ENCODE measurements at regions not wholly inside any gene's neighbourhood (a gene's known extent, or its start where the extent isn't known, plus 50 kb on each side); places are given as distances from the start of the nearest gene placed in this dataset.
A peak's percentile ranks its signal among the peaks of the same experiment; 100 is the strongest.
"Not testable (repeated sequence)": the region's sequence is repeated elsewhere in the genome, so short reads cannot be mapped to it uniquely, and the experiment has no call there.

DNA sequence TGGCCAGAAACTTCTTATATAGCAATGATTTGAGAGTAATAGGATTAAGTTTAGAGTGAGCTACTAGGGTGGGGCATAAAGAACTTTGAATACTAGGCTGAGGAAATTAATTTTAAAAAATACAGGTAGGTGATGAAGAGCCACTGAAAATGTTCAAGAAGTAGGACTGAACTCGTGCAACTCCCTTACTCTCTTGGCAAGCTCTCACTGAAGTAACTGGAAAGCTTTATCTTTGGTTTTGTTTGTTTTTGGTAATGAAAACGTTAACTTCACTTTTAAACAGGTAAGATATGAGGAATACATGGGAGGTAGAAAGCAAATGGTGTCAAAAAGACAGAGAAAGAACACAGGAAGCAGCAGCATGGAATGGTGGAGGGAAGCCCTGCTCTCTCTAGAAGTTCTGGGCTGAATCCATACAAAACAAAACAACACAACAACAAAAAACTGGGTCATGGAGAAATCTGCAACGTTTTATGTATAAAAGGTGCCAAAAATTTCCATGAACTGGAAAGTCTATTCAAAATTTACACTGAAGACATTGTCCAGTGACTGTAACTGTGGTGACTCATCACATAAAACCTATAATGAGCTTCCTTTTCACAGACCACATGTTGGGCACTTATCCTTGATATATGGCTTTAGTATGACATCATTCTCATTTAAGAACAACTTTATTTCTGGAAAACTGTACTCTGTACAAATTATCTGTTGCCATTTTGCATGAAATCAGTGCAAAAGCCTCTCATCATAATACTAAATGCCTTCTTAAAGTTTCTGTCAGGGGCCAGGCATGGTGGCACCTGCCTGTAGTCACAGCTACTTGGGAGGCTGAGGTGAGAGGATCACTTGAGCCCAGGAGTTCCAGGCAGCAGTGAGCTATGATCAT lies 91.2 kb upstream of the CHD1 start:
- no peaks in the 10 kb centered on the region for H3K27me3 ChIP-seq (ENCODE audit: insufficient read depth, low read length, poor library complexity)
- no peaks in the 10 kb centered on the region for H3K9me3 ChIP-seq (ENCODE audit: insufficient read depth, low read length, severe bottlenecking)
- 0 out of 3 replicates have a peak, but pooled peaks have one; percentile 29 for ATAC-seq (ENCODE audit: insufficient read depth, low read depth)
- H4K20me1 ChIP-seq (ENCODE audit: insufficient read depth, low read length): no peaks in the 10 kb centered on the region
- TF ChIP-seq EZH2 (IDR thresholded peaks at IDR 0.05; ENCODE audit: borderline replicate concordance, low read depth, low read length, severe bottlenecking): no peak
- no peak overlapping the region for H3K27ac ChIP-seq (ENCODE audit: low read length)
- DNase-seq: no peak
- H2AFZ ChIP-seq (ENCODE audit: low read depth, low read length): no peak overlapping the region
- H3K9ac ChIP-seq (ENCODE audit: low read depth, low read length): no peak overlapping the region
- no peak overlapping the region for H3K4me3 ChIP-seq (ENCODE audit: low read depth in 1 of 2, low read length in 2 of 2)
- H3K4me2 ChIP-seq (ENCODE audit: insufficient read depth, low read length): no peak overlapping the region
- no peaks in the 10 kb centered on the region for H3K4me1 ChIP-seq (ENCODE audit: insufficient read depth, low read length)
- H3K36me3 ChIP-seq (ENCODE audit: insufficient read depth, low read length): no peaks in the 10 kb centered on the region
- H3K79me2 ChIP-seq (ENCODE audit: insufficient read depth, low read length): no peaks in the 10 kb centered on the region

DNA sequence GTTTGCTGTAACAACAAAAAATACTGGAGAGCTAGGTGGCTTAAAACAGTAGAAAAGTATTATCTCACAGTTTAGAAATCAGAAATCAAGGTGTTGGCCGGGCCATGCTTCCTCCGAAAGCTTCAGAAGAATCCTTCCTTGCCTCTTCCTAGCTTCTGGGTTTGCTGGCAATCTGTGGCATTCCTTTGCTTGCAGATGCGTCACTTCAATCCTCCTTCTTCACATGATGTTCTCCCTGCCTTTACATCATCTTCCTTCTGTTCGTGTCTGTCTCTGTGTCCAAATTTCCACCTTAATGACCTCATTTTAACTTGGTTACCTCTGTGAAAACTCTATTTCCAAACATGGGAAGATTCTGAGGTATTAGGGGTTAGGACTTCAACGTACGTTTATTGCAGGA lies 90.4 kb upstream of the CHD1 start:
- Histone ChIP-seq H3K27me3 (ENCODE audit: insufficient read depth, low read length, poor library complexity) (no peaks in the 10 kb centered on the region), H3K4me2 (ENCODE audit: insufficient read depth, low read length) (no peak overlapping the region), H3K4me3 (ENCODE audit: low read depth in 1 of 2, low read length in 2 of 2) (no peak overlapping the region), H2AFZ (ENCODE audit: low read depth, low read length) (no peak overlapping the region), H4K20me1 (ENCODE audit: insufficient read depth, low read length) (no peaks in the 10 kb centered on the region), H3K4me1 (ENCODE audit: insufficient read depth, low read length) (no peaks in the 10 kb centered on the region), H3K27ac (ENCODE audit: low read length) (no peak overlapping the region), H3K9ac (ENCODE audit: low read depth, low read length) (no peak overlapping the region), H3K9me3 (ENCODE audit: insufficient read depth, low read length, severe bottlenecking) (no peaks in the 10 kb centered on the region), H3K79me2 (ENCODE audit: insufficient read depth, low read length) (no peaks in the 10 kb centered on the region), H3K36me3 (ENCODE audit: insufficient read depth, low read length) (no peaks in the 10 kb centered on the region)
- ATAC-seq (ENCODE audit: insufficient read depth, low read depth): no peak
- TF ChIP-seq EZH2 (IDR thresholded peaks at IDR 0.05; ENCODE audit: borderline replicate concordance, low read depth, low read length, severe bottlenecking): no peak
- TF ChIP-seq, protein P1, sequence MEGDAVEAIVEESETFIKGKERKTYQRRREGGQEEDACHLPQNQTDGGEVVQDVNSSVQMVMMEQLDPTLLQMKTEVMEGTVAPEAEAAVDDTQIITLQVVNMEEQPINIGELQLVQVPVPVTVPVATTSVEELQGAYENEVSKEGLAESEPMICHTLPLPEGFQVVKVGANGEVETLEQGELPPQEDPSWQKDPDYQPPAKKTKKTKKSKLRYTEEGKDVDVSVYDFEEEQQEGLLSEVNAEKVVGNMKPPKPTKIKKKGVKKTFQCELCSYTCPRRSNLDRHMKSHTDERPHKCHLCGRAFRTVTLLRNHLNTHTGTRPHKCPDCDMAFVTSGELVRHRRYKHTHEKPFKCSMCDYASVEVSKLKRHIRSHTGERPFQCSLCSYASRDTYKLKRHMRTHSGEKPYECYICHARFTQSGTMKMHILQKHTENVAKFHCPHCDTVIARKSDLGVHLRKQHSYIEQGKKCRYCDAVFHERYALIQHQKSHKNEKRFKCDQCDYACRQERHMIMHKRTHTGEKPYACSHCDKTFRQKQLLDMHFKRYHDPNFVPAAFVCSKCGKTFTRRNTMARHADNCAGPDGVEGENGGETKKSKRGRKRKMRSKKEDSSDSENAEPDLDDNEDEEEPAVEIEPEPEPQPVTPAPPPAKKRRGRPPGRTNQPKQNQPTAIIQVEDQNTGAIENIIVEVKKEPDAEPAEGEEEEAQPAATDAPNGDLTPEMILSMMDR (IDR thresholded peaks at IDR 0.05; ENCODE audit: borderline replicate concordance, extremely low read depth, low read length, poor library complexity, severe bottlenecking): no peak
- DNase-seq: no peak

DNA sequence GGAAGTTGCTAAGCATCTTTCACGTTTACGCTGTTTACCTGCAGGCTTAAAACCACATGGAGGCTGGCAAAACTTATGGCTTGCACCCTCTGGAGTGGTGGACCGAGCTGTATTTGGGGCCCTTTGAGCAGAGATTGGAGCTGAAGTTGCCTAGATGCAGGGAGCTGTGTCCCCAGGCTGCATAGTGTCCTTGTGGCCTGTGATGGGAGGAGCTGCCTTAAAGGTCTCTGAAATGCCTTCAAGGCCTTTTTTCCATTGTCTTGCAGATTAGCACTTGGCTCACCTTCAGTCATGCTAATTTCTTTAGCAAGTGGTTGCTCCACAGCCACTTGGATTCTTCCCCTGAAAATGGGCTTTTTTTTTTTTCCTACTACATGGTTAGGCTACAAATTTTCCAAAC lies 81.5 kb upstream of the CHD1 start:
- H2AFZ ChIP-seq (ENCODE audit: low read depth, low read length): no peak overlapping the region
- no peak overlapping the region for H3K4me2 ChIP-seq (ENCODE audit: insufficient read depth, low read length)
- ATAC-seq (ENCODE audit: insufficient read depth, low read depth) (no peak), DNase-seq (no peak)
- H3K27me3 ChIP-seq (ENCODE audit: insufficient read depth, low read length, poor library complexity): no peaks in the 10 kb centered on the region
- H3K79me2 ChIP-seq (ENCODE audit: insufficient read depth, low read length): no peaks in the 10 kb centered on the region
- TF ChIP-seq, protein P1 (IDR thresholded peaks at IDR 0.05; ENCODE audit: borderline replicate concordance, extremely low read depth, low read length, poor library complexity, severe bottlenecking): no peak
- TF ChIP-seq EZH2 (IDR thresholded peaks at IDR 0.05; ENCODE audit: borderline replicate concordance, low read depth, low read length, severe bottlenecking): no peak
- no peaks in the 10 kb centered on the region for H3K4me1 ChIP-seq (ENCODE audit: insufficient read depth, low read length)
- H3K9ac ChIP-seq (ENCODE audit: low read depth, low read length): no peak overlapping the region
- H3K9me3 ChIP-seq (ENCODE audit: insufficient read depth, low read length, severe bottlenecking): peaks cover 5% of the 10 kb centered on the region
- H3K4me3 ChIP-seq (ENCODE audit: low read depth in 1 of 2, low read length in 2 of 2): no peak overlapping the region
- H4K20me1 ChIP-seq (ENCODE audit: insufficient read depth, low read length): no peaks in the 10 kb centered on the region
- H3K36me3 ChIP-seq (ENCODE audit: insufficient read depth, low read length): no peaks in the 10 kb centered on the region
- no peak overlapping the region for H3K27ac ChIP-seq (ENCODE audit: low read length)

DNA sequence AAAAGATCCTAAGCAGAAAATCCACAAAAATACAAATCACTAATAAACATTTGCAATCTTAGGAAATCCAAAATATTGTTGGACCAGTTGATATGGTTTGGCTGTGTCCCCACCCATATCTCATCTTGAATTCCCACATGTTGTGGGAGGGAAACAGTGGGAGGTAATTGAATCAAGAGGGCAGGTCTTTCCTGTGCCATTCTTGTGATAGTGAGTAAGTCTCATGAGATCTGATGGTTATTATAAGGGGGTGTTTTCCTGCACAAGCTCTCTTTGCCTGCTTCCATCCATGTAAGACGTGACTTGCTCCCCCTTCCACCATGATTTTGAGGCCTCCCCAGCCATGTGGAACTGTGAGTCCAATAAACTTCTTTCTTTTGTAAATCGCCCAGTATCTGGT lies 79.2 kb upstream of the CHD1 start:
- not testable (repeated sequence) for H3K27me3 ChIP-seq (ENCODE audit: insufficient read depth, low read length, poor library complexity); H2AFZ ChIP-seq (ENCODE audit: low read depth, low read length); H3K36me3 ChIP-seq (ENCODE audit: insufficient read depth, low read length); H3K9me3 ChIP-seq (ENCODE audit: insufficient read depth, low read length, severe bottlenecking); H3K4me2 ChIP-seq (ENCODE audit: insufficient read depth, low read length); H3K4me1 ChIP-seq (ENCODE audit: insufficient read depth, low read length); H3K79me2 ChIP-seq (ENCODE audit: insufficient read depth, low read length); DNase-seq; H3K9ac ChIP-seq (ENCODE audit: low read depth, low read length); H3K4me3 ChIP-seq (ENCODE audit: low read depth in 1 of 2, low read length in 2 of 2); H3K27ac ChIP-seq (ENCODE audit: low read length); H4K20me1 ChIP-seq (ENCODE audit: insufficient read depth, low read length); ATAC-seq (ENCODE audit: insufficient read depth, low read depth)
